PFSK-1 (cell line): ENCODE measurements at regions not wholly inside any gene's neighbourhood (a gene's known extent, or its start where the extent isn't known, plus 50 kb on each side); places are given as distances from the start of the nearest gene placed in this dataset.

Experiments
- FOXP2 ChIP-seq: optimal IDR thresholded peaks from 2 replicates; pipeline ENCODE3; 2011; ENCODE audit warnings: borderline replicate concordance, control low read depth, inconsistent platforms; ENCODE audit not compliant: insufficient read depth; ENCODE audit errors: extremely low read length, extremely low read depth
- POLR2AphosphoS5 ChIP-seq: IDR thresholded peaks from 2 replicates; pipeline ENCODE4 v1.6.1; 2012; ENCODE audit warnings: low read depth, mild to moderate bottlenecking, control low read depth, low read length, moderate library complexity
- SIN3A ChIP-seq: IDR thresholded peaks from 2 replicates; pipeline ENCODE4 v1.6.1; 2012; ENCODE audit warnings: mild to moderate bottlenecking, low read length, moderate library complexity, borderline replicate concordance; ENCODE audit not compliant: insufficient read depth
- TAF1 ChIP-seq: IDR thresholded peaks from 2 replicates; pipeline ENCODE4 v1.6.1; 2012; ENCODE audit warnings: low read length, control low read depth, borderline replicate concordance; ENCODE audit not compliant: insufficient read depth
- TF ChIP-seq, protein P1 (sequence below), 2 experiments: IDR thresholded peaks; 2 replicates each; pipeline versions ENCODE4 v1.6.1 to v1.8.0; 2011 to 2012; ENCODE audit warnings: low read depth in 2 of 2, low read length in 2 of 2, control low read depth in 1 of 2, inconsistent platforms in 1 of 2, mild to moderate bottlenecking in 1 of 2, moderate library complexity in 1 of 2; ENCODE audit not compliant: insufficient read depth in 1 of 2

DNA sequence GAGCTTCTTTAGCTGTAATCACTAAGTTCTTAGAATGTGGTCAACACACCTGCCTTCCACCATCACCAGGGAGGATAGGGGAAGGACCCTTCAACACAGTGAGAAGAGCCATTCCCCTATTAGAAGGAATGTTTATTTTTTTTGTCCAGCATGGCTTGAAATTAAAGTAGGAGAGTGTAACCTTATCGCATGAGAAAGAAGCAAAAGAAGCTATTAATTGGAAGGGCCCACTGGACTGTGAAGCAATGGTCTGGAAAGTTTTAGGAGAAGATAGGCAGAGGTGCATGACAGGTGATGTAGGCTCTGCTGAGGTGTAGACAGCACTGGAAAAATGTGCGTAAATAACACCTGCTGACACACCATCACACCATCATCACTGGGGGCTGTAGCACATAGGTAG lies 1526.0 kb downstream of the MAT2B start:
- TF ChIP-seq TAF1 (no peak), POLR2AphosphoS5 (no peak), FOXP2 (no peak), SIN3A (no peak)
- TF ChIP-seq, protein P1, sequence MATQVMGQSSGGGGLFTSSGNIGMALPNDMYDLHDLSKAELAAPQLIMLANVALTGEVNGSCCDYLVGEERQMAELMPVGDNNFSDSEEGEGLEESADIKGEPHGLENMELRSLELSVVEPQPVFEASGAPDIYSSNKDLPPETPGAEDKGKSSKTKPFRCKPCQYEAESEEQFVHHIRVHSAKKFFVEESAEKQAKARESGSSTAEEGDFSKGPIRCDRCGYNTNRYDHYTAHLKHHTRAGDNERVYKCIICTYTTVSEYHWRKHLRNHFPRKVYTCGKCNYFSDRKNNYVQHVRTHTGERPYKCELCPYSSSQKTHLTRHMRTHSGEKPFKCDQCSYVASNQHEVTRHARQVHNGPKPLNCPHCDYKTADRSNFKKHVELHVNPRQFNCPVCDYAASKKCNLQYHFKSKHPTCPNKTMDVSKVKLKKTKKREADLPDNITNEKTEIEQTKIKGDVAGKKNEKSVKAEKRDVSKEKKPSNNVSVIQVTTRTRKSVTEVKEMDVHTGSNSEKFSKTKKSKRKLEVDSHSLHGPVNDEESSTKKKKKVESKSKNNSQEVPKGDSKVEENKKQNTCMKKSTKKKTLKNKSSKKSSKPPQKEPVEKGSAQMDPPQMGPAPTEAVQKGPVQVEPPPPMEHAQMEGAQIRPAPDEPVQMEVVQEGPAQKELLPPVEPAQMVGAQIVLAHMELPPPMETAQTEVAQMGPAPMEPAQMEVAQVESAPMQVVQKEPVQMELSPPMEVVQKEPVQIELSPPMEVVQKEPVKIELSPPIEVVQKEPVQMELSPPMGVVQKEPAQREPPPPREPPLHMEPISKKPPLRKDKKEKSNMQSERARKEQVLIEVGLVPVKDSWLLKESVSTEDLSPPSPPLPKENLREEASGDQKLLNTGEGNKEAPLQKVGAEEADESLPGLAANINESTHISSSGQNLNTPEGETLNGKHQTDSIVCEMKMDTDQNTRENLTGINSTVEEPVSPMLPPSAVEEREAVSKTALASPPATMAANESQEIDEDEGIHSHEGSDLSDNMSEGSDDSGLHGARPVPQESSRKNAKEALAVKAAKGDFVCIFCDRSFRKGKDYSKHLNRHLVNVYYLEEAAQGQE (IDR thresholded peaks at IDR 0.05; ENCODE audit: insufficient read depth in 1 of 2, low read depth in 2 of 2, low read length in 2 of 2), result no peak
